ENCODE measurements at regions not wholly inside any gene's neighbourhood (a gene's known extent, or its start where the extent isn't known, plus 50 kb on each side); places are given as distances from the start of the nearest gene placed in this dataset.
A peak's percentile ranks its signal among the peaks of the same experiment; 100 is the strongest.

DNA sequence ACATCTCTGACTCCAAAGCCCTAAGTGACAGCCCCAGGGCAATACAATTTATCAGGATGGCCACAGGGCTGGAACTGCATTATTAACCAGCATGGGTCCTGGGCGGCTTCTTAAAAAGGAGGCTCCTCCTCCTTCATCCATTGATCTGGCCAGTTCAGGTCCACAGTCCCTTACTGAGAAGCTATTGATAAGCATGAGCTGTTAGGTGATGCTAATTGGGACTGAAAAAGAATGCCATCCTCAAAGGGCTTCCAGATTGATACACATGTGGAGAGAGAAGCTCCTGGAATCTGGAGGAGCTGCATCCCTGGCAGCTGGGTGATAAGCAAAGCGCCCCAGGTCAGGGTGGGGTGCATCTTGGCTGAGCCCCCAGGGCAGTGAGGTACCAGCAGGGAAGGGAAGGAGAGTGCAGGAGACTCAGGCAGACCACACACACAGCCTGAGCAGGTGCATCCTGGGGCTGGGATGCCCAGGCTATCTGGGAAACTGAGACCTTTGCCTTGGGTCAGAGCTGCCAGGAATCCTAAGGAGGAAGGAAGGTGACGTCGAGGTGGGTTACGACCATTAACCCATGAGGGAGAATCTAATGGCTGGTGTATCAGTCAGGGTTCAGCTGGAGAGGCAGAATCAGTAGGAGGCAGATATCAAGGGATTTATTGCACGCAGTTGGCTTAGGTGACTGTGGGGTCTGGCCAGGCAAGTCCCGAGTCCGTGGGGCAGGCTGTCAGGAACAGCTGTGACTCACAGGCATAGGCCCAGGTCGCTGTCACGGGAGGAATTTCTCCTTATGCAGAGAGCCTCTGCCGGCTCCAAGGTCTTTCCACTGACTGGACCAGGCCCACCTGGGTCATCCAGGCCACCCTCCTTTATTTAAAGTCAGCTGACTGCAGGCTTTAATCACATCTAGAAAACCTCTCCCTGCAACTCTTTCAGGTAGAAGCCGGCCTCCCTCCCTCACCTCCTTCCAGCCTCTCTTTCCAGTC lies 261.2 kb downstream of the BMP7 start:
- DNase-seq, result no peak

DNA sequence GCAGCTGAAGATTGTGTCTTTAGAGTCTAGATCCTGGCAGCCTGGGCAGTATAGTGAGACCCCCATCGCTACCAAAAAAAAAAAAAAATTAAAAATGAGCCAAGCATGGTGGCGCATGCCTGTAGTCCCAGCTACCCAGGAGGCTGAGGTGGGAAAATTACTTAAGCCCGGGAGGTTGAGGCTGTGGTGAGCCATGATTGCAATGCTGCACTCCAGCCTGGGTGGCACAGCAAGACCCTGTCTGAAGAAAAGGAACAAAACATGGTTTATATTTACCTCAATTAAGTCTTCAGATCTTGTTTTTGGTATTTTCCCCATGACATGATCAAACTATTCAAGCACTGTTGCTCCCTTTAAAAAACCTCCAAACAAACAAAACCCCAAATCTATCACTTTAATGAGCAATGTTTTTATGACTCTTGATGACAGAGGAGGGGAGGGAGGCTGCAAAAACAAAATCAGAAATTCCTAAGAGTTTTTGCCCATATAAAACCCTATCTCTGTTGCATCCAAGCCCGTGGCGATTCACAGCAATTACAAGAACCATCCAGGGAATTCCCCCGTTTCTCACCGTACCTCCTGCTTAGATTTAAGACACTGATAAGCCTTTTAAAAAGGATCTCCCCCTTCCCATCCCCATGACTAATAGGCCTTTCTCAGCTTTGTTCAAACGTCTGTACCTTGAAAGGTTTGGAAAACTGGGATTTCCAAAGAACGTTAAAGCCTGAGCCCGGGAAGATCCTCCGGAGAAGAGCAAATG lies 259.9 kb downstream of the BMP7 start:
- no peak for DNase-seq

DNA sequence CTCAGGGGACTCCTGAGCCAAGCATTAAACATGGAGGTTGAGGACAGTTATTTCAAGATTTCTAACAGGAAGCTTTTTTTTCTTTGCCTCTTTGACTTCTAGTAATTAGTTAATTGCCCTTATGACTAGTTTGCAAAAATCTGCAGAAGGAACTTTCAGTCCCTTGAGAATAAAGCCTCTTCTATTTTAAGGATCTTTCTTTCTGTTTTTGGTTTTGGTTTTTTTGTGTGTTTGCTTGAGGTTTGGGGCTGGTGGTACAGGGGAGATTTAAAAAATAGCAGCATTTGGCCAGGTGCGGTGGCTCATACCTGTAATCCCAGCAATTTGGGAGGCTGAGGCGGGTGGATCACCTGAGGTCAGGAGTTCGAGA lies 259.3 kb downstream of the BMP7 start:
- DNase-seq, result no peak

DNA sequence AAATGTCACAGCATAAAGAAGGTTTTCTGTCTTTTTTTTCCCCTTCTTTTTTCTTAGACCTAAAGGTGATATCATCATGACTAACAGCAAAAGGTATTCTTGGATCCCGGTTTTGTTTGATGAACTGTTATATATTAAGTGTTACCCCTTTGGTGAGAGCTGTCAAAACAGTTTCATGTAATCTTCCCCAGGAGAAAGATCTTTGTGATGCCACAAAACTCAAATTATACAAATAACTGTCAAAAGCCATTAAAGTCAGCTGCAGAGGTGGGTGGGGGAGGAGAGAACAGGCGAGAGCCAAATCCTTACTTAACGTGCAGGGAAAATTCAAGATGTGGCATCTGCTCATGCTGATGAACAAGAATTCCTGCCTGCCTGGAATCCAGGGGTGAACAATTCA lies 258.2 kb downstream of the BMP7 start:
- no peak for DNase-seq

DNA sequence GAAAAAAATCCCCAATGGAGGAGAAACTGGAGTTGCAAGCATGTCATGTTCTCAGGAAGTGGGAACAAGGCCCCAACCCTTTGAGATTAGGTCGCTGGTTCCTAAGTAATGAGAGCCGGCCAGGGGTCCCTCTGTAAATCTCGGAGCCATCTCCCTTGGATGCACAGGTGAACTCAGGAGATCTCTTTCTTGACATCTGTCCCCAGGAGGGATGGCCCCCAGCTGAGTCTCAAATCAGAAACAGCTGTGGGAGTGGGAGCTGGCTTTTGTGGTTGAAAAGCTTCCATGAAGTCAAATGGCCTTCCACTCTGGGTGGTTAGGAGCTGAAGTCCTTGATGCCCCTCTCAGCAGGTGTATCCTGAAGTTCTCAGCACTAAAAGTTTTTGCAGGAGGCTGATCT lies 257.1 kb downstream of the BMP7 start:
- no peak for DNase-seq

DNA sequence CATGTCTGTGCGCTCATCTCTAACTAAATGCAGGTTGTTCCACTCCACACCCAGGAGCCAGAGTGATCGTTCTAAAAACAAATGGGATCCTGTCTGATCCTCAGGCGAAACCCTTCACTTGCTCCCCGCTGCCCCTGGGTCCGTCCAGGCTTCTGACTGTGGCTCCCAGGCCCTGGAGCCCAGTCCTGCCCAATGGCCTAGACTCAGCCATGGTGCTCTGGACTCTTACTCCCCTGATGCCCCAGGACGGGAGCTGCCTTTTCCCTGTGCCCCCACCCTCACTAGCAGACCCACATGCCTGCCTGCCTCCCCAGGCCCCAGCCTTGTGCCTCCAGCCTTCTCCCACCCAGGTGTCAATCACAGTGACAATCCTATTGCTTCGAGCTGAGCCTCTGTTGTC lies 256.7 kb downstream of the BMP7 start:
- DNase-seq, result no peak

DNA sequence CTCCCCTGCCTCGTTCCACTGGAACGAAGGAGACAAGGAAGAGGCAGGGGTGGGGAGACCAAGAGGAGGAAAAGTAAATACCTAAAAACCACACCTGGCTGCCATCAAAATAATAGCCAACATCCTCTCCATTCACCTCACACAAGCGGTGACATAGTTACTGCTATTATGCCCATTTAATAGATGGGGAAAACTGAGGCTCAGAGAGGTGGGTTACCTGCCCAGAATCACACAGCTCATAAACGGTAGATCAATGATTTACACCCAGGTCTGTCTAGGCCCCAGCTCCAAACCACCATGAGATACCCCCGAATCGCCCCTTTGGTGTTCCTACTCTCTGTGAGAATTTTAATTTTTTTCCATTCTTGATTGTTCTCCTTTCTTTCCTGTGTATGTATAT lies 253.8 kb downstream of the BMP7 start:
- DNase-seq, result no peak

DNA sequence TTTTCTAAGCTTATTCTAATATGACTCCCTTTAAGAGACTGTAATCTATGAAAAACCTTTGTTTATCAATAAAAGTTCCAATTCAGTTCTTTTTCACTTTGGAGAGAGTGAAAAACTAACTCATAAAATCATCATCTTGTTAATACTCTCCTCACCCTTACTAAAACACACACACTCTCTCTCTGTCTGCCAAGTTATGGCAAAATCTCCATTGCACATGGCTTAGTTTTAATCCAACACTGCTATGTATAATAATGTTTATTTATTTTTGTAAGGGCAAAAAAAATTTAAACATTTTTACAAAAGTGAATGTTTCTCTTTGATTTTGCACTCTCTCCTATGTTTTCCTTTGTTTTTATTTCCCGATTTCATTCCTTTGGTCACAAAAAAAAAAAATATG lies 253.2 kb downstream of the BMP7 start:
- DNase-seq, result no peak

DNA sequence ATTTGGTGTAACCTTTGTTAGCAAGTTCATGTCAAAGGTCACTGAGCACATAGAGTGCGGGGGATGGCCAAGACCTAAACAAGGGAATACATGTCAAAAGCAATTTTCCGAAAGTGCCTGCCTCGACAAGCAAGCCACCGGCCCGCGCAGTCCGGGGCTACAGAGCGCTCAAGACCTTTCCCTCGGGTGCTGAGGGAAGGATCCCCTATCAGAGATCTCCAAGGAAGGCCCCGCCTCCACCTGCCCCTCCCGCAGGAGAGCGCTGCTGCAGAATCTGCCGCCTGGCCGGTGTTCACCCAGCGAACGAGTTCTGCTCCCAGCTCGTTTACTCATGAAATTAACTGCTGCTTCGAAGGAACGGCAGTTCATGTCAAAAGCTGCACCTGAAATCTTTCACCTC lies 252.7 kb downstream of the BMP7 start:
- DNase-seq, result no peak

DNA sequence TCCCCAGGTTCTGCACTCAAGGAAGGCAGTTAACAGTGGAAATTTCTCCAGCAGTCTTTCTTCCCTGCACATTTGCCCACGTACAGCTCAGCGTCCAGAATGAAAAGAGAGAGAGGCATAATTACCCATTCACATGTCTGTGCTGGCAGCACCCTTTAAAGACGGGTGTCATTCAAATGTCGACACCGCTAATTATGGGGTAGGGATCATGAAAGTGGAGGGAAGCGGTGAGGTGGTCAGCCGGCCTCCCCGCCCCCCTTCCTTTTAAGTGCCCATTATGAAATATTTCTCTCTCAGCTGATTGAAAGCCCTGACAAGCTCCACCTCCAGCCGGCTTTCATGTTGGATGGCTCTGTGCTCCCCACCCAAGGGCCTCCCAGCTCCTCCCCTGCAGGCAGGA lies 246.1 kb downstream of the BMP7 start:
- DNase-seq, result peak; percentile 43

DNA sequence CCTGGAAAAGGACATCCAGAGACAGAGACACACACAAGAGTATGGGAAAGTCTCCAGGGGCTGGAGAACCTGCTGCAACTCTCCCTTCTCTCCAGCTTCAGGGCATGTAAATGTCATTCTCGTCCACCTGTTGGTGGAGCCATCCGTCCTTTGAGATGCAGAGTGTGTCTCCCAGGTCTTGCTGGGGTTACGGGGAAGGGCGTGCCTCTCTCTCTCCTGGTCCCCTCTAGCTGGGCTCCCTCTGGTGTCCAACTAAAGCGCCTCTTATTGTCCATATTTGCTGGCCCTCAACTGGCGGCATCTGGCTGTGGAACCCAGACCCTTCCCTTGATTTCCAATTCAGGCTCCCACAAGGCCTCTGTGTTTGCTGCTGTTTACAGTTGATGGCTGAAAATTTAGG lies 244.1 kb downstream of the BMP7 start:
- DNase-seq, result no peak

DNA sequence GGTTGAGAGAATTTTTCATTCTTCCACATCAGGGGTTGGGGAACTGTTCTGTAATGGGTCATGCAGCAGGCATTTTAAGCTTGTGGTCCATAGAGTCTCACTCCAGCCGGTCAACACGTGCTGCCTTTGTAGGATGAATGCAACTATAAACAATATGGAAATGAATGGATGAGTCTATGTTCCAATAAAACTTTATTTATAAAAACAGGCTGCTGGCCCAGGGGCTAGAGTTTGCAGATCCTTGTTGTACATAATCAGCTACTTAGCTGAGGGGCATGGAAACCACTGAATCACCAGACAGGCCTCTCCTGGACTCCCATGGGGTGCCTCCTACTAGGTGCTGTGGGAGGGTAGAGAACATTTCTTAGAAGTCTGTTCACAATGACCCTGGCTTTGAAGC lies 243.4 kb downstream of the BMP7 start:
- no peak for DNase-seq

DNA sequence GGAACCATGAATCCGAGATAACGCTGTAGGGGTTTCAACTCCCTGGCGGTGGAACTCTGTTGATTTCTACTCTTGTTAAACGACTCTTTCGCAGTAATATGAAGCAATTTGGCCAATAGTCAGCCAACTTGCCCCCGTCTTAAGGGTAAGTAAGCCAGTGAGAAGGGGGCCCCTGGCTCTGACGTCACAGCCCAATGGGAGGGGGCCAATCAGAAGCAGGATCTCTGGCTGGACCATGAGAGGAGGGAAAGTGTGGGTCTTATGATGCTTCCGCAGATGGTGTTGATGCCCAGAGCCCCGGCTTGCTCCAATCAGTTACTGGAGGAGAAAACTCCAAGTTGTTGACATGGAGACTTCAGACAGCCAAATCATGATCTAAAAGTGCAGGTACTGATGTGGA lies 242.4 kb downstream of the BMP7 start:
- no peak for DNase-seq

DNA sequence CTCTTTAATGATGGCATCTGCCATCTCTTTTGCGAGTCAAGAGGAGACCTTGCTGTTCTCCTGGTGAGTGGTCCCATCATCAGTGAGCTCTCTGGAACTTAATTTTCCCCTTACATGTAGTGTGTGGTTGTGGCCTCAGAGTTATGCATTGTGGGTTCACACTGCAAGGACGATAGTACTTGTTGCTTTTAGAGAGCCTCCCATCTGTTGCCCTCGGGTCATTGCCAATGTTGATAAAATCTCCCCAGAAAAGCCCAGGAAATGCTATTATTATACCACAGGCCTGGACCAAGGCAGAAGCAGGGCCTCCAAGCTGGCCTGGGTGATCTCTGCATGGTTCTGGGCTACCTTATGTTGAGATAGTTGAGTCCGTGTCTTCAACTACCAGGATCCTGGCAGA lies 241.6 kb downstream of the BMP7 start:
- DNase-seq, result no peak

DNA sequence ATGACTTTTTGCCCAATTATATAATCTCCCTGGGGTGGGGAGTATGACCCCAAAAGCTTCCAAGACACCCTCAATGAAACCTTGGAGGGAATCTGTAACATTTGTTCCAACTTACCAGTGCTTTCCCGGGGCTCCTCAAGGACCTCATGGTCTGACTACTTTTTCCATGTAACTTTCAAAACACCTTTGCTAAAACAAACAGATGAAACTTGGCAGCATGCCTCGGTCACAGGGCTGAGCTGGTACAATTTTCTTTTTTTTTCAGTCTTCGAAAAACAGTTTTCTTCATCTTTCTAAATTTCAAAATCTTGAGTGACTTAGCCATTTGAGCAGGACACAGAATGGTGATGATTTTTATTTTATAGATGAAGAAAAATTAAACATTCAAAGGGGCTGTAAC lies 241.2 kb downstream of the BMP7 start:
- no peak for DNase-seq

DNA sequence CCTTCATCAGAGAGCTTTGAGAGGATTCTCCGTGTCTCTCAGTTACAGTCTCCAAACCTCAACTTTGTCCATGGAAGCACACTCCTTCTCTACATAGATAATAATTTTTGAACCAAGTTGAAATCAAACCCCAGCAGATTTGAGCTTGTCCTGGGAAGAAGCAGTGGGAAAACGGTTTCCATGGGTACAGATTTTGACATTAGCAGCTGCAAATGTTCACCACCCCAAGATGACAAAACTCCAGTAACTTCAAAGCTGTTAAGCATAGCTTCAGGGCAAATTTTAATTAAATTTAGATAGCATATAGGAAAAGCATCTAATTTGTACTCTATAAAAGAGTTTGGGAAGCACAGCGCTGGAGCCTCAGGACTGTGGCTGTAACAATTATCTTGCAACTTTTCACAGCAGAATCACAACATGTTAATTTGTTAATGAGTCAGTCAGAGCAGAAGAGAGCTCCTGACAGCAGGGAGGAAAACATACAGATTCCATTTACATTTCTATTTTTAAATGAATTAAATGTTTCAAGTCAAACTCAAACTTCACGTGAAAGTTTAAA lies 240.7 kb downstream of the BMP7 start:
- no peak for DNase-seq

DNA sequence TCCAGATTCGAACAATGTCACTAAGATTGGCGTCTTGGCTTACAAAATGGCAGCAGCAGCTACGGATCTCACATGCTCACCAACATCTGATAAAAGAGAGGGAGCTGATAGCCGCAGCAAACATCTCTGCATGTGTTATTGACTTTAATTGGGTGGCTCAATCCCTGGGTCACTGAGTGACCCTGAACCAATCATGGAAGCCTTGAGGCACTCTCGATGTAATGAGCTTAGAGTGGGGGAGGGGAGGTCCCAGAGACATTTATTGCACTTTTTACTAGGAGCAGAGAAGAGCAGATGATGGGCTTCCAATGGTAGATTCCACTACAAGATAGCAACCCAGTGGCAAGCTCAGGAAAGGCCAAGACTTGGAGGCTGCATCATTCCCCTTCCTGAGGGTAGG lies 238.7 kb downstream of the BMP7 start:
- DNase-seq, result no peak

DNA sequence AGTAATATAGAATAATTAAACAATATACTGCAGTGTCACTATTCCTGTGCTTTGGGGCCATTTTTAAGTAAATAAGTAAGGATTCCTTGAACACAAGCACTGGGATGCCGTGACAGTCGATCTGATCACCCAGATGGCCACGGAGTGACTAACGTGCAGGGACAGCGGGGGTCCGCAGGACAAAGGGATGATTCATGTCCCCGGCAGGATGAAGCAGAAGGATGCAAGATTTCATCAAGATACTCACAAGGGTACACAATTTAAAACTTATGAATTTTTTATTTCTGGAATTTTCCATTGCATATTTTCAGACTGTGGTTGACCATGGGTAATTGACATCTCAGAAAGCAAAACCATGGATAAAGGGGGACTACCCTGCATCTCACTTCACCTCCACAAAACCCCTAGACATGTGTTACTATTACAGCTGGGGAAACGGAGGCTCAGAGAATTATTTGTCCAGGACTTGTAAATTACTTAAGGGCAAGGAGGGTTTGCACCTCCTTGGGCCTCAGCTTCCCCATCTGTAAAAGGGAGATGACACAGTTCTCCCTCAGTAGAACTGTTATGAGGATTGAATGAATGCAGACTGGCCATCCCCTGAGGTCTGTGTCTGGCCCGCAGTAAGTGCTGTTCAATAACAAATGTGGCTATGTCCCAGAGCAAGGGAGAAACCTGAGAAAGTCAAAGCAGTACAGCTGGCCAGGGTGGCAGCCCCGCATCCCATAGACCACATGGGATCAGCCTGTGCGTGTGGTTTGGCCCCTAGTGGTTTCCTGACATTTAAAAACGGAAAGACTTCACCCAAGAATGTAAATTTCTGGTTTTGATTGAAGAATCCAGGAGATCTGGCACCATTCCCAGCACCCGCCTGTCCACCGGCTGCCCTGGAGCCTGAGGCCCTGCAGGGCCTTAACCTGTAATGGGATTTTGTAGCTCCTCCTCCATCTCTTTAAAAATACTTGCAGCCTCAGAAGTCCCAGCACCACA lies 235.5 kb downstream of the BMP7 start:
- DNase-seq, result peak; percentile 38

DNA sequence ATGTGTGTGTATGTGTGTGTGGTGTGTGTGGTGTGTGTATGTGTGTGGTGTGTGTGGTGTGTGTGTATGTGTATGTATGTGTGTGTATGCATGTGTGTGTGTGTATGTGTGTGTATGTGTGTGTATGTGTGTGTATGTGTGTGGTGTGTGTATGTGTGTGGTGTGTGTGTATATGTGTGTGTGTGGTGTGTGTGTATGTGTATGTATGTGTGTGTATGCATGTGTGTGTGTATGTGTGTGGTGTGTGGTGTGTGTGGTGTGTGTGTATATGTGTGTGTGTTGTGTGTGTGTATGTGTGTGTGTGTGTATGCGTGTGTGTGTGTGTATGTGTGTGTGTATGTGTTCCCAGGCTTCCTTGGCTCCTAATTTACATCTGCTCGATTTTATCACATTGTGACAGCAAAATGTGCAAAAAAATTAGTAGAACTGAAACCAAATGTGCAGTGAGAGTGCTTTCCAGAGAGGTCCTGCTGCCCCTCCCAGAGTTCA lies 234.5 kb downstream of the BMP7 start:
- DNase-seq, result no peak

DNA sequence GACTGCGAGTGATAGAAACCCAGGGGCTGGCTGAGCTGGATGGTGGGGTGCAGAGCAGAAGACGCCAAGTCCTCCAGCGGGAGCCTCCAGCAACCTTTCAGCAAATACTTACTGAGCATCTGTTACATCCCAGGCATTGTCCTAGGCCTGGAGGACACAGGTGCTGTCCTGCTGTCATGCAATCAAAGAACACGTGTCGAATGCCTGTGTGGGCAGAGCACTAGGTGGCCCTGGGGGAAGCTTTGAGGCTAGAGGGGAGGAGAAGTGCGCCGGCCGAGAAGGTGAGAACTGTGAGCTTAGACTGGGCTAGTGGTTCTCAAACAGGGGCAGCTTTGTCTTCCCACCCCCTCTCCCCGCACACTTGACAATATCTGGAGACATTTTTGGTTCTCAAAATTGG lies 233.6 kb downstream of the BMP7 start:
- no peak for DNase-seq

DNA sequence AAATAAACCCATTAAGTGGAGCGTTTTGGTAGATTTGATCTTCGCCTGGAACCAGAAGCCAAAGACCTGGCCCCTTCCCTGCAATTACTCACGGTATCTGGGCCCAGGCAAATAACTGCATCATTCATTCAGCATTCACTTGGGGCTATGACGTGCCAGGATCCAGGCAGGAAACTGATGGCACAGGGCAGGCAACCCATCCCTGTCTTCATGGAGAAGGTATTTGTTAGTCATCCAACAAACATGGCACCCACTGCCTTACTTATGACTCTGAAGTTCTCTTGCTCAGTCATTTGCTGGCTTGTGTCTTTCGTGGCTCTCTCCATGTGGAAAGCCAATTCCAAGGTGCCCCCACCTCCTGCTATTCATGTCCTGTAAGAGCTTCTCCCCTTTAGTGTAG lies 232.4 kb downstream of the BMP7 start:
- no peak for DNase-seq

DNA sequence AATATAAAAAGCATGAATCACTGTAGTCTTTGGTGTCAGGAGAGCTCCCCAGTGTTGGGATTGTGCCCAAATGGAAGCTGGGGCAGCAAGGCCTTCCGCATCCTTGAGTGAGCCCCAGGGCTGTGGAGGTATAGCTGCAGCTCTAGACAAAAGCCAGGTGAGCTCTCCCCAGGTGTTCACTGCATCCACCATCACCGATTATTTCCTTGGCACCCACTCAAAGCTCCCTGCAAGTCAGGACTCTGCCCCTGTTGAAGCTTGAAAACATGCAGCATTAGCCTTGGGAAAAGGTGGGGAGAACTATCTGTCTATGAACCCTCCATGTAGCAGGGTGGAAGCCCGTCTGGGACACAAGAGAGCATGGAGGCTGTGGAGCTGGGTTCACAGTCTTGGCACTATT lies 228.8 kb downstream of the BMP7 start:
- DNase-seq, result no peak

Data from femur (tissue), 1 donor.